Fibroblast of mammary gland (primary cell): ENCODE measurements at regions not wholly inside any gene's neighbourhood (a gene's known extent, or its start where the extent isn't known, plus 50 kb on each side); places are given as distances from the start of the nearest gene placed in this dataset.

Experiments used
- DNase-seq: peaks from one replicate; pipeline ENCODE4 v3.0.0-alpha.2; 2010; ENCODE audit warnings: low read depth
- H3K4me3 ChIP-seq: 2 replicates; pipeline ENCODE4 v1.5.1; 2011; ENCODE audit warnings: low read depth, mild to moderate bottlenecking, low read length, moderate library complexity; ENCODE audit not compliant: control insufficient read depth
- TF ChIP-seq, protein P1 (sequence below): conservative IDR thresholded peaks from 2 replicates; pipeline ENCODE4 v1.5.1; 2011; ENCODE audit warnings: low read depth, low read length, inconsistent platforms; ENCODE audit not compliant: control insufficient read depth, insufficient read depth

GRCh38 chr3:55157731-55158130, 229.9 kb upstream of the LRTM1 start:
- TF ChIP-seq, protein P1, sequence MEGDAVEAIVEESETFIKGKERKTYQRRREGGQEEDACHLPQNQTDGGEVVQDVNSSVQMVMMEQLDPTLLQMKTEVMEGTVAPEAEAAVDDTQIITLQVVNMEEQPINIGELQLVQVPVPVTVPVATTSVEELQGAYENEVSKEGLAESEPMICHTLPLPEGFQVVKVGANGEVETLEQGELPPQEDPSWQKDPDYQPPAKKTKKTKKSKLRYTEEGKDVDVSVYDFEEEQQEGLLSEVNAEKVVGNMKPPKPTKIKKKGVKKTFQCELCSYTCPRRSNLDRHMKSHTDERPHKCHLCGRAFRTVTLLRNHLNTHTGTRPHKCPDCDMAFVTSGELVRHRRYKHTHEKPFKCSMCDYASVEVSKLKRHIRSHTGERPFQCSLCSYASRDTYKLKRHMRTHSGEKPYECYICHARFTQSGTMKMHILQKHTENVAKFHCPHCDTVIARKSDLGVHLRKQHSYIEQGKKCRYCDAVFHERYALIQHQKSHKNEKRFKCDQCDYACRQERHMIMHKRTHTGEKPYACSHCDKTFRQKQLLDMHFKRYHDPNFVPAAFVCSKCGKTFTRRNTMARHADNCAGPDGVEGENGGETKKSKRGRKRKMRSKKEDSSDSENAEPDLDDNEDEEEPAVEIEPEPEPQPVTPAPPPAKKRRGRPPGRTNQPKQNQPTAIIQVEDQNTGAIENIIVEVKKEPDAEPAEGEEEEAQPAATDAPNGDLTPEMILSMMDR, result no peak
- peak; percentile 80 for DNase-seq
- H3K4me3 ChIP-seq, result no peak overlapping the region

- DNase-seq, result peak; percentile 55
- TF ChIP-seq, protein P1, result no peak
These were observed 229.2 kb upstream of the LRTM1 start for GRCh38 chr3:55156851-55157650.

DNA sequence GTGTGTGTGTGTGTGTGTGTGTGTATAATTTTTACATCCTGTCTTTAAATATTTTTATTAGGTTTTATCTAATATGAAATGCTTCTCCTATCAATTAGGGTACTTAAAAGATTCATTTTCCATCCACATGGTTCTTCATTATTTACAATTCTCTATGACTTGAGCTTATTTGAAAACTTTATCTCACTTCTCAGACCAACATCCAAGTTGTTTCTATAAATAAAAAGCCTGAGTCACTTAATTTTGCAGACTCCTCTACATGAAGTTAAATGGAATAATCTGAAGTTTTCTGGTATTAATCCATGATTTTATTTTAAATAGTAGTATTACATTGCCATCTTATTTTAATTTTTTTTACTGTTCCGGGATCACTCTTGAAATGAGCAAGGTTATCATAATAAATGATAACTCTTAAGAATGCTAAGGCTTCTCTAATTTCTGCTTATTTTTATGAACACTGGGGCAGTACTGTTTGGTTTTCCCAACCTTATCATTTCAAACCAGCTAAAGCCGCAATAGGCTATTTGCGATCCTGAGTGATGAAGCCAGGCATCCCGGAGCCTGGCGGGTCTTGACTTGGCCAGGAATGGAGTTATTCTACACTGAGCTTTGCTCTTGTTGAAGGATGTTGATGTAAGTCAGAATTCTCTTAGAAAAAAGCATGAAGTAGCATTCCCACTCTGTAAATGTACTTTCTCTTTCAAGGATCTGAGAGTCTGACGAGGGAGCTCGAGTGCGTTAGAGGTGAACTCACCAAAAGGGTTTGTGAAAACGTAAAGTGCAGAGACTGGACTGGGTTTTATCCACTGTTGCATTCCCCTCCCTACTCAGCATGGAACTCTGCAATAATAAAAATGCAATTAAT, 220.2 kb upstream of the LRTM1 start:
- TF ChIP-seq, protein P1, result no peak
- no peak for DNase-seq
- no peak overlapping the region for H3K4me3 ChIP-seq

More at GRCh38 chr3:55156851-55157650, 229.2 kb upstream of the LRTM1 start:
- no peak overlapping the region for H3K4me3 ChIP-seq

GRCh38 chr3:55147406-55147805, 219.5 kb upstream of the LRTM1 start:
- TF ChIP-seq, protein P1, result no peak
- no peak for DNase-seq
- no peak overlapping the region for H3K4me3 ChIP-seq

GRCh38 chr3:55146216-55146615, 218.4 kb upstream of the LRTM1 start:
- no peak overlapping the region for H3K4me3 ChIP-seq
- no peak for DNase-seq
- TF ChIP-seq, protein P1, result no peak

DNA sequence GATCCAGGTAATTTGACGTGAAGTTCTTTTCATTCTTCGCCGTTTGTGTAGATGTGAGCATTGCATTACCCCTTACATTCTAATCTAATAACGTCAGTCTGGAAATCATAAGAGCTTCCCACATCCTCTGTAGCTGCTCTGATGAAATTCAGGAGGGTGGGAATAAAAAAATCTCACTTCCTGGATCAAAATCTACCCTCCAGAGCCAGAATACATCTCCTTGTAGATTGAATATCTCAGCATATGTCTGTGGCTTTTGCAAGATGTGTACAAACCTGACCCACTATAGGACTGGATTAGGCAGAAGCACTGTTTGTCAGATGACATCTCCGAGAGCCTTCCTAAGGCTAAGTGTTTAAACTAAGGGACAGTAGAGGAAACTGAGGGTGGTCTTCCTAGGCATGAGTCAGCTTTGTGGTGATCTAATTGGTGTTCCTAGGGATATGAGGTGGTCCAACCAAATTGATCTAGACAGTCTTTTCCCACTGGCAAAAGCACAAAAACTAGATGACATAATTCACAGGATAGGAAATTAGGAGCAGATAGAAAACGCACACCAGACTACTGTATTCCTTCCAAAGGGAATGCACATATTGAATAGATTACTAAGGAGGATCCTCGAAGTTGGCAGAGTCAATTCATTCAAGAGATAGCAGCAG, 216.3 kb upstream of the LRTM1 start:
- TF ChIP-seq, protein P1, result no peak
- DNase-seq, result peak; percentile 93
- peak overlapping the region; percentile 6 for H3K4me3 ChIP-seq
